ENCODE measurements at regions not wholly inside any gene's neighbourhood (a gene's known extent, or its start where the extent isn't known, plus 50 kb on each side); places are given as distances from the start of the nearest gene placed in this dataset.
"Not testable (repeated sequence)": the region's sequence is repeated elsewhere in the genome, so short reads cannot be mapped to it uniquely, and the experiment has no call there.

GRCh38 chr15:53209396-53210042 is 419.4 kb upstream of the ONECUT1 start:
- no peak for DNase-seq

GRCh38 chr15:53208751-53209150 is 418.6 kb upstream of the ONECUT1 start:
- DNase-seq = no peak

GRCh38 chr15:53203454-53203853 is 413.3 kb upstream of the ONECUT1 start:
- DNase-seq = no peak

GRCh38 chr15:53202876-53203275 is 412.7 kb upstream of the ONECUT1 start:
- DNase-seq = no peak

GRCh38 chr15:53197426-53197839 is 407.3 kb upstream of the ONECUT1 start:
- DNase-seq = peak; percentile 54

- DNase-seq = no peak
Observed at GRCh38 chr15:53196788-53197187, 406.7 kb upstream of the ONECUT1 start.

GRCh38 chr15:53196242-53196641 is 406.1 kb upstream of the ONECUT1 start:
- no peak for DNase-seq

- DNase-seq = no peak
Observed at GRCh38 chr15:53193149-53193548, 403.0 kb upstream of the ONECUT1 start.

GRCh38 chr15:53189860-53190259 is 399.7 kb upstream of the ONECUT1 start:
- no peak for DNase-seq

- not testable (repeated sequence) for DNase-seq
Observed at GRCh38 chr15:53183449-53183848, 393.3 kb upstream of the ONECUT1 start.

- DNase-seq = no peak
Observed at GRCh38 chr15:53171571-53171970, 381.4 kb upstream of the ONECUT1 start.

GRCh38 chr15:53166684-53167201 is 376.6 kb upstream of the ONECUT1 start:
- DNase-seq = no peak

- DNase-seq = no peak
Observed at GRCh38 chr15:53165988-53166683, 376.0 kb upstream of the ONECUT1 start.

- no peak for DNase-seq
Observed at GRCh38 chr15:53160092-53160704, 370.1 kb upstream of the ONECUT1 start.

GRCh38 chr15:53159458-53159857 is 369.3 kb upstream of the ONECUT1 start:
- no peak for DNase-seq

- no peak for DNase-seq
Observed at GRCh38 chr15:53158995-53159394, 368.9 kb upstream of the ONECUT1 start.

GRCh38 chr15:53133255-53133850 is 343.2 kb upstream of the ONECUT1 start:
- DNase-seq = no peak

- DNase-seq = no peak
Observed at GRCh38 chr15:53130943-53131342, 340.8 kb upstream of the ONECUT1 start.

GRCh38 chr15:53129121-53129904 is 339.2 kb upstream of the ONECUT1 start:
- DNase-seq = peak; percentile 47

GRCh38 chr15:53128652-53129051 is 338.5 kb upstream of the ONECUT1 start:
- no peak for DNase-seq

- no peak for DNase-seq
Observed at GRCh38 chr15:53126144-53126543, 336.0 kb upstream of the ONECUT1 start.

GRCh38 chr15:53122818-53123217 is 332.7 kb upstream of the ONECUT1 start:
- no peak for DNase-seq

GRCh38 chr15:53116915-53117314 is 326.8 kb upstream of the ONECUT1 start:
- DNase-seq = not testable (repeated sequence)
